ENCODE measurements at regions not wholly inside any gene's neighbourhood (a gene's known extent, or its start where the extent isn't known, plus 50 kb on each side); places are given as distances from the start of the nearest gene placed in this dataset.
A peak's percentile ranks its signal among the peaks of the same experiment; 100 is the strongest.

- Mint-ChIP-seq H3K27me3 (peaks cover 1% of the 10 kb centered on the region), H3K27ac (no peak overlapping the region), H3K9me3 (no peaks in the 10 kb centered on the region), H3K4me3 (no peak overlapping the region), H3K36me3 (ENCODE audit: low read depth) (no peaks in the 10 kb centered on the region), H3K4me1 (no peaks in the 10 kb centered on the region)
- ChIA-PET POLR2A (no interaction called here), CTCF (interaction anchor here (0.6 kb wide), 1 partner anchor 69 kb away, joined by 3 read pairs; no protein-coding TSS in a partner anchor)
- DNase-seq = no peak
These were observed 289.2 kb upstream of the KLF12 start for GRCh38 chr13:74423434-74423833.

GRCh38 chr13:74414458-74414857, 280.3 kb upstream of the KLF12 start:
- ChIA-PET POLR2A (no interaction called here), CTCF (no interaction called here)
- Mint-ChIP-seq H3K4me3 (no peak overlapping the region), H3K27me3 (no peaks in the 10 kb centered on the region), H3K9me3 (no peaks in the 10 kb centered on the region), H3K36me3 (ENCODE audit: low read depth) (no peaks in the 10 kb centered on the region), H3K27ac (no peak overlapping the region), H3K4me1 (no peaks in the 10 kb centered on the region)
- no peak for DNase-seq

- no peak overlapping the region for H3K4me3 Mint-ChIP-seq
- no peaks in the 10 kb centered on the region for H3K9me3 Mint-ChIP-seq
- ChIA-PET POLR2A (no interaction called here), CTCF (no interaction called here)
- no peaks in the 10 kb centered on the region for H3K4me1 Mint-ChIP-seq
- no peaks in the 10 kb centered on the region for H3K27me3 Mint-ChIP-seq
- DNase-seq = no peak
- H3K27ac Mint-ChIP-seq = no peak overlapping the region
- no peaks in the 10 kb centered on the region for H3K36me3 Mint-ChIP-seq (ENCODE audit: low read depth)
These were observed 279.3 kb upstream of the KLF12 start for GRCh38 chr13:74413482-74413881.

GRCh38 chr13:74409551-74409950, 275.3 kb upstream of the KLF12 start:
- CTCF ChIA-PET = no interaction called here
- H3K9me3 Mint-ChIP-seq = no peaks in the 10 kb centered on the region
- no peak for DNase-seq
- no peaks in the 10 kb centered on the region for H3K27me3 Mint-ChIP-seq
- H3K27ac Mint-ChIP-seq = no peak overlapping the region
- H3K4me1 Mint-ChIP-seq = no peaks in the 10 kb centered on the region
- H3K36me3 Mint-ChIP-seq (ENCODE audit: low read depth) = no peaks in the 10 kb centered on the region
- POLR2A ChIA-PET = no interaction called here
- no peak overlapping the region for H3K4me3 Mint-ChIP-seq

GRCh38 chr13:74406420-74406819, 272.2 kb upstream of the KLF12 start:
- Mint-ChIP-seq H3K4me3 (no peak overlapping the region), H3K9me3 (no peaks in the 10 kb centered on the region), H3K27ac (no peak overlapping the region), H3K27me3 (no peaks in the 10 kb centered on the region), H3K4me1 (no peaks in the 10 kb centered on the region), H3K36me3 (ENCODE audit: low read depth) (no peaks in the 10 kb centered on the region)
- POLR2A ChIA-PET = no interaction called here
- no peak for DNase-seq
- CTCF ChIA-PET = no interaction called here

- ChIA-PET POLR2A (no interaction called here), CTCF (no interaction called here)
- H3K27me3 Mint-ChIP-seq = no peaks in the 10 kb centered on the region
- no peak overlapping the region for H3K27ac Mint-ChIP-seq
- H3K36me3 Mint-ChIP-seq (ENCODE audit: low read depth) = no peaks in the 10 kb centered on the region
- no peak overlapping the region for H3K4me3 Mint-ChIP-seq
- H3K4me1 Mint-ChIP-seq = no peaks in the 10 kb centered on the region
- DNase-seq = no peak
- no peaks in the 10 kb centered on the region for H3K9me3 Mint-ChIP-seq
These were observed 264.4 kb upstream of the KLF12 start for GRCh38 chr13:74398599-74398998.

GRCh38 chr13:74389056-74389455, 254.9 kb upstream of the KLF12 start:
- no peaks in the 10 kb centered on the region for H3K36me3 Mint-ChIP-seq (ENCODE audit: low read depth)
- no peak for DNase-seq
- no peak overlapping the region for H3K27ac Mint-ChIP-seq
- no peaks in the 10 kb centered on the region for H3K27me3 Mint-ChIP-seq
- ChIA-PET CTCF (no interaction called here), POLR2A (no interaction called here)
- no peak overlapping the region for H3K4me3 Mint-ChIP-seq
- H3K9me3 Mint-ChIP-seq = no peaks in the 10 kb centered on the region
- H3K4me1 Mint-ChIP-seq = no peaks in the 10 kb centered on the region

GRCh38 chr13:74388626-74389025, 254.4 kb upstream of the KLF12 start:
- CTCF ChIA-PET = no interaction called here
- DNase-seq = no peak
- POLR2A ChIA-PET = no interaction called here
- no peaks in the 10 kb centered on the region for H3K4me1 Mint-ChIP-seq
- H3K27ac Mint-ChIP-seq = no peak overlapping the region
- H3K27me3 Mint-ChIP-seq = no peaks in the 10 kb centered on the region
- no peaks in the 10 kb centered on the region for H3K9me3 Mint-ChIP-seq
- H3K4me3 Mint-ChIP-seq = no peak overlapping the region
- H3K36me3 Mint-ChIP-seq (ENCODE audit: low read depth) = no peaks in the 10 kb centered on the region

GRCh38 chr13:74372511-74372910, 238.3 kb upstream of the KLF12 start:
- no peaks in the 10 kb centered on the region for H3K27me3 Mint-ChIP-seq
- POLR2A ChIA-PET = no interaction called here

GRCh38 chr13:74367193-74367592, 233.0 kb upstream of the KLF12 start:
- CTCF ChIA-PET = interaction anchor here (0.6 kb wide), 1 partner anchor 1029 kb away, joined by 3 read pairs; no protein-coding TSS in a partner anchor
- Mint-ChIP-seq H3K27ac (peak overlapping the region; percentile 7), H3K4me1 (peaks cover 5% of the 10 kb centered on the region), H3K27me3 (no peaks in the 10 kb centered on the region), H3K4me3 (no peak overlapping the region), H3K9me3 (peaks cover 4% of the 10 kb centered on the region), H3K36me3 (ENCODE audit: low read depth) (no peaks in the 10 kb centered on the region)
- peak; percentile 21 for DNase-seq
- POLR2A ChIA-PET = no interaction called here

More at GRCh38 chr13:74372511-74372910, 238.3 kb upstream of the KLF12 start:
- no peaks in the 10 kb centered on the region for H3K36me3 Mint-ChIP-seq (ENCODE audit: low read depth)
- no peak overlapping the region for H3K4me3 Mint-ChIP-seq
- H3K27ac Mint-ChIP-seq = no peak overlapping the region
- DNase-seq = no peak
- CTCF ChIA-PET = interaction anchor here (0.5 kb wide), 1 partner anchor 385 kb away, joined by 3 read pairs; no protein-coding TSS in a partner anchor
- H3K9me3 Mint-ChIP-seq = no peaks in the 10 kb centered on the region
- peaks cover 3% of the 10 kb centered on the region for H3K4me1 Mint-ChIP-seq

- H3K9me3 Mint-ChIP-seq = no peaks in the 10 kb centered on the region
- POLR2A ChIA-PET = no interaction called here
- H3K27me3 Mint-ChIP-seq = no peaks in the 10 kb centered on the region
- no peak for DNase-seq
- H3K36me3 Mint-ChIP-seq (ENCODE audit: low read depth) = no peaks in the 10 kb centered on the region
- H3K4me1 Mint-ChIP-seq = no peaks in the 10 kb centered on the region
- CTCF ChIA-PET = no interaction called here
- H3K4me3 Mint-ChIP-seq = no peak overlapping the region
- no peak overlapping the region for H3K27ac Mint-ChIP-seq
These were observed 227.1 kb upstream of the KLF12 start for GRCh38 chr13:74361274-74361673.

GRCh38 chr13:74346960-74347359, 212.8 kb upstream of the KLF12 start:
- Mint-ChIP-seq H3K4me1 (peaks cover 3% of the 10 kb centered on the region), H3K4me3 (no peak overlapping the region), H3K27me3 (peaks cover 4% of the 10 kb centered on the region), H3K27ac (no peak overlapping the region), H3K36me3 (ENCODE audit: low read depth) (no peaks in the 10 kb centered on the region), H3K9me3 (peaks cover 23% of the 10 kb centered on the region)
- ChIA-PET POLR2A (no interaction called here), CTCF (no interaction called here)
- DNase-seq = no peak

- ChIA-PET CTCF (no interaction called here), POLR2A (no interaction called here)
- Mint-ChIP-seq H3K9me3 (peaks cover 7% of the 10 kb centered on the region), H3K4me1 (no peaks in the 10 kb centered on the region), H3K27ac (no peak overlapping the region), H3K4me3 (no peak overlapping the region), H3K36me3 (ENCODE audit: low read depth) (no peaks in the 10 kb centered on the region), H3K27me3 (no peaks in the 10 kb centered on the region)
- no peak for DNase-seq
These were observed 204.1 kb upstream of the KLF12 start for GRCh38 chr13:74338341-74338740.

GRCh38 chr13:74336546-74336945, 202.3 kb upstream of the KLF12 start:
- H3K27me3 Mint-ChIP-seq = no peaks in the 10 kb centered on the region
- H3K4me1 Mint-ChIP-seq = no peaks in the 10 kb centered on the region
- no peaks in the 10 kb centered on the region for H3K36me3 Mint-ChIP-seq (ENCODE audit: low read depth)
- ChIA-PET POLR2A (no interaction called here), CTCF (no interaction called here)
- peaks cover 4% of the 10 kb centered on the region for H3K9me3 Mint-ChIP-seq
- H3K27ac Mint-ChIP-seq = no peak overlapping the region
- DNase-seq = no peak
- H3K4me3 Mint-ChIP-seq = no peak overlapping the region

GRCh38 chr13:74335370-74335769, 201.2 kb upstream of the KLF12 start:
- no peak overlapping the region for H3K4me3 Mint-ChIP-seq
- H3K27ac Mint-ChIP-seq = no peak overlapping the region
- POLR2A ChIA-PET = no interaction called here
- H3K4me1 Mint-ChIP-seq = no peaks in the 10 kb centered on the region
- H3K36me3 Mint-ChIP-seq (ENCODE audit: low read depth) = no peaks in the 10 kb centered on the region
- CTCF ChIA-PET = no interaction called here
- H3K9me3 Mint-ChIP-seq = peaks cover 3% of the 10 kb centered on the region
- no peaks in the 10 kb centered on the region for H3K27me3 Mint-ChIP-seq
- no peak for DNase-seq
